ENCODE measurements at regions not wholly inside any gene's neighbourhood (a gene's known extent, or its start where the extent isn't known, plus 50 kb on each side); places are given as distances from the start of the nearest gene placed in this dataset.

DNA sequence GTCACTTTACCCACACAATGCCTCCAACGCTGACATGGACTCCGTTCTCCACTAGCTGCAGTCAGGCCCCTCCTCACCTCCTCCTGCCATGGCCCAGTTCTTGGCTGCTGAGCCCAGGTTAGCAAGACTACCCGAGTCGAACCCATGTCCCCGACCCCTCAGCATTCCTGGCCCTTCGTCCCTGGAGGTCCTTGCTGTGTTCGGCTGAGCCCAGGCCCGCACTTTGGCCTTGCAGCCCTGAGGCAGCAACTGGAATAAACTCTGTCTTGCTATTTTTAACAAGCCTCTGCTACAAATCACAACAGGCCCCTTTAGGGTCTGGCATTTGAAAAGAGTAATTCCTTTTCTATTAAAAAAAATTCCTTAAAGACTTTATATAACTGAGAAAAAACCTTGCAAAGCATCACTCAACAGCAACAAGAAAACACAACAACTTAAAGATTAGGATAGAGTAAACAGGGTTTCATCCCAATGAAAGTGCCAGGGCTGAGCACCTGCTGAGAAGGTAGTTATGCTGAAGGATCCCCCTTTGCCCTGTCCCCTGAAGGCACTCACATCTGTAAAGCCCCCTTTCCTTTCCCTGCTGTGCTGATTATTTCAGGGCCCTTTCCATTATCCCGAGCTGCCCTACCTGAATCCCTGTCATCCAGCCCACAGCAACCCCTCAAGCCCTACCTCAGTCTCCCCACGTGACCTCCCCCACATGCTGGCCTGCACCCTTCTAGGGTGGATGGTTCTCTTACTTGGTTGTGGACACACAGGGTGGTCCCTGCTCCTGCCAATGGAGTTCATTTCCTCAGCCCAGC lies 120.0 kb upstream of the SNTG2 start:
- no peak for DNase-seq (ENCODE audit: low spot score)

DNA sequence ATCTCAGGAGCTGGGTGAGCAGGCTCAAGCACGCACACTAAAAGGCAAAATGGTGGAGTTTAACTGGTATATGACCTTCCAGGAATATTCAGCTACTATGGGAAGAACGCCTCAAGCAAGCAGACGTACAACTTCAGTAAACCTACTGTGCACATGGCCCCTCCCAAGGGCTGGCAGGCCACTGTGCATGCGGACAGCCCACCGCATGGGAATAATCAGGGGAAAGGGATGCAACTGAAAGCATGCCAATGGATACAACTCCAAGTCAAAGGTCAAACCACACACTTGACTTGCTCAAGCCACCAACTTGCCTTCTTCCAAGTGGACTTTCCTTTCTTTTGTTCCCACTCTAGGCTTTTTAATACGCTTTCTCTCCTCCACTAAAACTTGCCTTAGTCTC lies 121.6 kb upstream of the SNTG2 start:
- no peak for DNase-seq (ENCODE audit: low spot score)

DNA sequence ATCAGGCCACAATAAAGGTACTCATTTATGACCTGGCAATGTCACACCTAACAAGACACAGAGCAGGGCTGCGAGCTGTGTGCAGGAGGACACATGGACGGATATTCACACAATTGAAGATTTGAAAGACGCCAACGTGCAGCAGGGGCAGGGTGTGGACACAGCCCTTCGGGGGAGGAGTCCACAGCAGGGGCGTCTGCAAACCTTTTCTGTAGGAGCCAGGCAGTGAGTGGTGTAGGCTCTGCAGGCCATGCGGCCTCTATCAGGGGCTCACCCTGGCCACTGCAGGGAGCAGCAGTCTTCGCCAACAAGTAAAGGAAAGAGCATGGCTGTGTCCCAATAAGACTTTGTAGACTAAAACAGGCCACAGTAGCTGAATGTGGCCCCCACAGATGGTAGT lies 125.7 kb upstream of the SNTG2 start:
- DNase-seq (ENCODE audit: low spot score), result no peak

DNA sequence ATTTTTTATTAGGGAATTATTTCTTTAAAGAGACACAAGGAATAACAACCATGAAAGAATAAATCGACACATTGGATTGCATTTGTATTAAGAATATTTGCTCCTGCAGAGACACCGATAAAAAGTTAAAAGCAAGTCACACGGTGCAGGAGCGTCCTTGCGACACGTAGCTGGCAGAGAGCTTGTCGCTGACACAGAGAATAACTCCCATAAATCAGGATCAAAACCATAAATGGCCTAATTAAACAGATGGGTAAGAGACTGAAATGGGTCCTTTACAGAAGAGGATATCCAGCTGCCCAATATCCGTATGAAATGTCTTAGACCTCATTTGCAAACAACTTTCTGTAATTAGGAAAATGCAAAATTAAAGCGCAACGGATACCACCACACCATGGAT lies 126.1 kb upstream of the SNTG2 start:
- DNase-seq (ENCODE audit: low spot score), result no peak

DNA sequence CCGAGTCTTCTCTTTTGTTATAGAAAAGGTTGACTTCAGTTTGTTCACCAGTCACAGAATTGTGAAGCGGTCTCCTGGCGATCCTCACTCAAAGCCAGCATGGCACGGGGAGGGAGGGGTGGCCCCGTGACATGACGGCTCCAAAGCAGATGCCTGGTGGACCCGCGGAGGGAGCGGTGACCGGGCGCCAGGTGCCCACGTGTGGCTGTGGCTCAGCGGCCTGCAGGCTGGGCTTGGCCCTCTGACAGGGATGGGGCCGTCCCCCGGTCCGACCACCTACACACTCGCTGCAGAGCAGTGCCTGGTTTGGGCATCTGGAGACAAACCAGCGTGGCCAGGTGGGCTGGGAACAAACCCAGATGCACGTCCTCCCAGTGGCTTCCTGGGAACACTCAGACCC lies 129.1 kb upstream of the SNTG2 start:
- DNase-seq (ENCODE audit: low spot score), result no peak

DNA sequence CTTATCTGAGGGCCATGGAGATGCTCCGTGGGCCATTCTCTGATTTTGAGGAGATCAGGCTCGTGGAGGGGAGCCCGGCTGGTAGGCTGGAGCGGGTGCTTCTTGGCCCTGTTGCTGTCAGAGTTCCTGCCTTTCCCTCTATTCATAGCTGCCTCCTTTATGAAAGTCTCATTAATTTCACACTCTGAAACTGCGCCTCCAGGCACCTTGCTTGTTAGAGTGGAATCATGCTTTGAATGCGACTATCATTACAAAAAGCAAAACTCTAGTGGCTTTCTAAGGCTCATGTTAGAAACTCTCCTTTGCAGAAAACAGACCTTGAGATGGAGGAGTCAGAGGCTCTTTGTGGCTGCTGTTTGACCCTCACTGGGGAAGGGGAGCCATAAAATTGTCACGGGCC lies 131.0 kb upstream of the SNTG2 start:
- no peak for DNase-seq (ENCODE audit: low spot score)

DNA sequence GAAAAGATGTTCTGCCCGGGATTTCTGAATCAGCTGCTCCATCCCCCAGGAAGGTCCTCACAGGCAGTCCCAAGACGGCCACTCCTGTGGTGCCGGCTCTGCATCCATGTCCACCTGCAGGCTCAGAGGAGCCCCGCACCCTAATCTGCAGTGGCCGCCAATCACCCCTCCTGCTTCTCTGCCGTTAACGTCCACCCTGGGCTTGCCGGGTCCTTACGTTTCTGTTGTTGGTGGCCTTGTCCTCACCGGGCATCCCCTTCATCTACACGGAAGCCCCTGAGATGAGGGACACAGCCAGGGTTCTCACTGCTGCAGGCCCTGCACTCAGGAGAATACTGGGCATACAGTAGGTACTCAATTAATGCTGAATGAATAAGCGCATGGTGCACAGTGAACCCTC lies 131.5 kb upstream of the SNTG2 start:
- no peak for DNase-seq (ENCODE audit: low spot score)

DNA sequence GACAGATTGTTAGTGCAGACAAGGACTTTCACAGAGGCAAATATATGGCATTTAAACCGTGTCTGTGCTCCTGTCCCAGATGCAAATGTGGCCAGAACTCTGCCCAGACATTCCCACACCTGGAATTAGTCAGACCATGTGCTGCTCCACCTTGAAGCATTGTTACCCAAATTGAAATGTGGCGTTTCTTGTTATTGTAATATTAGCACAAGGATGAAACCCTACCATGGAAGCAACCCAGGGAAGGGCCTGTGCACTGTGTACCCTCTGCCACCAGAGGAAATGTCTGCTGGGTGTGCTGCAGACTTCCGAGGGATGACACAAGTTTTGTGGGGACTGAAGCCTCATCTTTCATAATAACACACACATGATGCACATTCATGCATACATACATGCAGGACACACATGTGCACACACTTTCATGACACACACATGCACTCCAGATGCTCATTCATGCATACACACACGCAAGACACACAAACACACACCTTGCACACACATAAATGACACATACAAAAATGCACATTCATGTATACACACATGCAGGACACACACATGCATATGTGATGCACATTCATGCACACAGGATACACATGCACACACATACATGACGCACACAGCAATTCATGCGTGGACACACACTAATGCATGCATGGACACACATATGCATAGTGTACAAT lies 133.2 kb upstream of the SNTG2 start:
- DNase-seq (ENCODE audit: low spot score), result no peak

DNA sequence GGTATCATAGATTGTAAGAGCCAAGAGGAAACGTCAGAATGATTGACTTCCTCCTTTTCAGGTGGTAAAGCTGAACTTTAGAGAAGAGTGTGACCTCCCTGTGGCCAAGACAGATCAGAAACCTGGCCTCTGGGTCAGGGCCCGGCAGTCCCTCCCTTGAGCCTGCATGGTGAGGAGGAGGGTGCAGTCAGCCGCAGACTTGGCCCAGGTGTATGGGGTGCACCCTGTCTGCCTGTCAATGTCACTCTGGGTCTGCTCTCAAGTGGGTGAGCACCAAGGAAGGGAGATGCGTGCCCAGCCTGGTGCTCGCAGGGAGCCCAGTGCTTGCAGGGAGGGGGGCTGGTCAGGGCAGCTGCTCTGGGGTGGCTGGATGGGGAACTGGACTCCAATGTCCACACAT lies 134.4 kb upstream of the SNTG2 start:
- DNase-seq (ENCODE audit: low spot score), result no peak

DNA sequence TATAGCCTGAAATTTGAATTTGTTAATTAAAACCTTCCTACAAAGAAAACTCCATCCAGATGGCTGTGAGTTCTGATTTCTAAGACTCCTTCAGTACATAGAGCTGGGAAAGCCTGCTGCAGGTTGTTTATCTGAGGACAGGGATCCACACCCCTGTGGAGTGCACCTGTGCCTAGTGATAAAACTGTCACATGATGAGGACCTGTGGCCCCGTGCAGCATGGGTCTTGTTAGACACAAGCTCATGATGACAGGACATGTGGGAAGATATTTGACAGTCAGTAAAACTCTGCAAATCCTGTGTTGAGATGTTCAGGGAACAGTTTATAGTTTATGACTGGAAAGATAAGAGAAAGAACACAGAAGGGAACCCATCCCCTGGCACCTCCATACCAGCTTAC lies 133.2 kb upstream of the TMEM18 start:
- DNase-seq (ENCODE audit: low spot score), result no peak

DNA sequence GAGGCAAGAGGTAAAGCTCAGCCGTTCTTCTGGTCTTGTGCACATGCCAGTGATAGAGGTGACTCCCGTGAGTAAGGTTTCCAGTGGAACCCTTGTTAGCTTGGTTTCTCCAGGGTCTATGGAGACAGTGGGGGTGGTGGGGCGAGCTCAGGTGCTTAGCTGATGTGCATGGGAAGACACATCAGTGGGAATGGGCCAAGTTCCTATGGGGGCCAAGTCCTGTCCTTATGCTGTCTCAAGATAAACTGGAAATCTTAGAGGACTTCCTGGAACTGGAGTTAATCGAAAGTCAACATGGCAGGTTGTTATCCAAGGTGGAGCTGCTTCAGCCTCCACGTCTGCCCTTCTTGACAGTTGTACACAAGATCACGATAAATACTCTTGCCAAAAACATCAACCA lies 130.1 kb upstream of the TMEM18 start:
- no peak for DNase-seq (ENCODE audit: low spot score)

DNA sequence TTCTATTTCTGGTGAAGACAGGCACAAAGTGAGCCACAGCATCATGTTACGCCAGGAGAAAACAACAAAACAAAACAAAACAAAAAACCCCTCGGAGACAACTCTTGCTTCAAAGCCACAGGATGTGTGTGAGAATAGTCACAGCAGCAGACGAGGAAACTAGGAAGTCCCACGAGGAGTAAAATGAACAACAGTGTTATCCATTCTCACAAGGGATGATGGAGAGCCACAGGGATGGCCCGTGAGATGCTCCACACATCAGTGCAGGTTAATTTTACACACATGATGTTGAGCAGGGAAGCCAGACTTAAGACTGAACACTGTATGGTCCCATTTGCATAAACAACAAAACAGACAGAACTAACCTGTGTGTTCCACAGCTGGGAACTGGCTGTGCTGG lies 128.5 kb upstream of the TMEM18 start:
- no peak for DNase-seq (ENCODE audit: low spot score)

DNA sequence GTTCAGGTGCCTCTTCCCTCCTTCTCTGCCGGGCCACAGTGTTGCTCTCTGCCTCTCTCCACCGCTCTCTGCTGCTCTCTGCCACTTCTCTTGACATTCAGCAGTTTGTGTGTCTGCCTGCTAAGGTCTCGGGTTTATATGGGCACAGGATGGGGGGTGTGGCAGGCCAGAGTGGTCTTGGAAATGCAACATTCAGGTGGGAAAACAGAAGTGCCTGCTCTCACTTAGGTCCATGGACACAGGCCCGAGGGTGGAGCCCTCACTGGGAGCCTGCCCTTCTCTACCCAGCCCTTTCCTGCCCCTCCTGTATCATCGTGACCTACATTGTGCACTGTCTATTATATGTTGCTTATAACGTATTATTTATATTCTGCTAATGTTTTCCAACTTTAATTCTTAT lies 120.8 kb upstream of the TMEM18 start:
- DNase-seq (ENCODE audit: low spot score), result no peak

DNA sequence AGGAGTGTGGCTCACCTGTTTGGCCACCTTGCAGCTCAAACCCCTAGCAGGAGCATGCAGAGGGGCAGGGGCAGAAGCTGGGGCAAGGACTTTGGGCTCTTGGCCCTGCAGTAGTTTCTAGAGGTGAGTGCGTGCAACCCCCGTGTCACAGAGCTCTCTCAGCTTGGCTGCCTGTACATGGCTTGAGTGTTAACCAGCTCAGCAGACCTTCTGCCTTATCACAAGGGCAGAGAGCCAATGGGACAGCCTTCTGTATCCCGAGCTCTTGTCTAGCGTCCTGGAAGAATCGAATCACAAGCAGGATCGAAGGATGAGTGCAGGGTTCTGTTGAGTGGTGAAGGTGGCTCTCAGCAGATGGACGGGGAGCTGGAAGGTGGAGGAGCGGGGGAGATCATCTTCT lies 120.3 kb upstream of the TMEM18 start:
- no peak for DNase-seq (ENCODE audit: low spot score)

DNA sequence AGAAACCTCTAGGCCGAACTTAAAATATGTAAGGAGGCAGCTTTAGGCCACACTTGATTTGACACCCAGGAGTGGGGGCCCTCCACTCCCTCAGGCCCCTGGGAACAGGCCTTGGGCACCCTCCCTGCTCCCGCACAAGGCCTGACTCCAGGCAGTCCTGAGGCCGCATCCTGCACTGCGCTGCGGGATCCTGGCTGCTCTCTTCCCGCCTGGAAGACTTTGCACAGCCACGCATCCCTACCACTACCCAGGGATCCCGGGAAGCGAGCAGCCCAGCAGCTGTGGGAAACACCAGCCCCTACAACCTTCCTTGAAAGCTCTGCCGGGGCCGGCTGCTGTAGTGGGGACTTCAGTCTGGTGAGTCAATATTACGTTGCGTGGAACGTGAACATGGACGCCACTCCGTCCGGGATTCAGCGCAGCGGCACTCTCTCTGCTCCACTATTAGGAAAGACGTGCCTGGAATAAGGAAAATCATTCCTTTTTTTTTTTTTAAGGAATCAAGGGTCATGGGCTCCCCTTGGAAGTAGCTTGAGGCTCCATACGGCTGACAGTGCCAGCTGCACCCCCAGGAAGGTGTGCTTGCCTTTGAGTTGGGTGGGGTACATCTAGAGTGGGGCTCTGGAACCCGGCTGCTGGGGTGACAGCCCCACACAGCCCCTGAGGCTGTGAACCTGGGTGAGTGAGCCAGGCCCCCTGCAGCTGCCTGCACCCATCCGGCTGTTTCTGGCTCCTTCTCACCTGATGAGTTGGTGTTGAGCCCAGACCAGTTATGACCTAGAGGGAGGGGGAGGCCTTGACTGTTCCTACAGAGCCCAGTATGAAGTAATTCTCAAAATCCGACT lies 119.2 kb upstream of the TMEM18 start:
- DNase-seq (ENCODE audit: low spot score), result no peak

DNA sequence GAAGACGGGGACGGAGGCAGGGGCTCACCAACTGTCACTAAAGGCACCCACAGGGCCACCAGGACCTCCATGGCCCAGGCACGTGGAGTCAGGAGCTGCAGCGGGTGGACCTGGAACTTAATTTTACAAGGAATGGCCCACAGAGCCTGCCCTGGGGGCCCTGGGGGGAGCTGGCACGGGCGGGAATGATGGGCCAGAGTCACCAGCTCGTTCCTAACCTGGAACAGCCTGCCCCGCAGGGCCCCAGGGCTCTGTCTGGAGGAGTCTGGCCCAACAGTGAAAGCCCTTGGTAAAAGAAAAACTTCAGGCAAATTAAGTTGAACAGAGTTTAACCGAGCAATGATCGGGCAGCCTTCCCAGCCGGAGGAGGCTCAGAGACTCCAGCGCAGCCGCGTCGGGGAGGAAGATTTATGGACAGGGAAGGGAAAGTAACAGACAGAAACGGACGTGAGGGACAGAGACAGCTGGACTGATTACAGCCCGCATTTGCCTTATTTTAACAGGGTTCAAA lies 118.4 kb upstream of the TMEM18 start:
- DNase-seq (ENCODE audit: low spot score), result no peak

DNA sequence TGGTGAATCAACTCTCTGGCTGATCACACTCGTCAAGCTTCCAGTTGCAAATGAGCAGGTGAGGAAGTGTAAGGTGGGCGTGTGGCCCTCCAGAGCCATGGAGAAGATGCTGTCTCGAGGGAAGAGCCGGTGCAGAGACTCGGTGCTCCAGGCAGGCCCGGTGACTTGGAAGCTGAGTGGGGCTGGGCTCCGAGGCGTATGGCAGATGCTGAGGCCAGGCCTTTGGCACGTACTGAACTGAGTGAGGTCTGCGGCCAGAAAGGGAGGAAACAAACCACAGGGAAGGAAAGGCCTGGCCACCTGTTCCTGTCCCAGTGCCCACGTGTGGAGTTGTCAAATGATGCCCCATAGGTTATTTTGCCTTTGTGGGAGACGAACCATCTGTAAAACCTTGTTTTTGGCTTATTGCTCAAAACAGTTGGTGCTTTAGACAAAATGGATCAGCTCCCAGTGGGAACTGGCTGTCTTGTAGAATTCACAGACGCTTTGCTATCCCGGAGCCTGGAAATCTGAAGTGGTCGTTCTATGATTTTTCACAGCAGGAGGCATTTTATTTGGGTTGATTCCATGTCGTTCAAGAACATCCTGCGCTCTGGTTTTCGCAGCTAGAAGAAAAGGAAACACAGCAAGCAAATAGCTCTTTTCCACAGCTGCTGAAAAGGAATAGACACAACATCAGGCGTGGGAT lies 117.5 kb upstream of the TMEM18 start:
- no peak for DNase-seq (ENCODE audit: low spot score)

DNA sequence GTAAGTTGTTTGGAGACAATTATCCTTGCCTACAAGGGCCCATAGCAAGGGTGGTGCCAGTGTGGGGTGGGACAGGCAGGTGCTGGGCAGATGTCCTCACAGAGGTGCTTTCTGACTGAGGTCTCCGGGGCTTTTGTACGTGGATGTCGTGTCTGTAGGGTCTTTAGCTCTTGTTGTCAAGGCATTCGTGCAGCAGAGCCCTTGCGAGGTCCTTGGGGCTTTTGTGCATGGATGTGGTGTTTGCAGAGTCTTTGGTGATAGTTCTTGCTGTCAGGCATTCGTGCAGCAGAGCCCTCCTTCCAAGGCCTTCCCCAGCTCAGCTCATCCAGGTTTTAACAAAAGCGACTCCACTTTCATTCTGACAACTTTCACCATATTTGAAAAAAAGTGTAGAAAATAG lies 116.0 kb upstream of the TMEM18 start:
- DNase-seq (ENCODE audit: low spot score), result no peak

DNA sequence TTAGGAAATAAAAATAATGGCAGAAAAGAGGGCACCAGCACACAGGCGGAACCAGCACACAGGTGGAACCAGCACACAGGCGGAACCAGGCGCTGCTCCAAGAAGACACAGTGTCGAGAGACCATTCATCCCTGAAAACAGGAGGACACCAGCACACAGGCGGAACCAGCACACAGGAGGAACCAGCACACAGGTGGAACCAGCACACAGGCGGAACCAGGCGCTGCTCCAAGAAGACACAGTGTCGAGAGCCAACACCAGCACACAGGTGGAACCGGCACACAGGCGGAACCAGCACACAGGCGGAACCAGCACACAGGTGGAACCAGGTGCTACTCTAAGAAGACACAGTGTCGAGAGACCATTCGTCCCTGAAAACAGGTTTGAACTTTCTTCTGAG lies 115.5 kb upstream of the TMEM18 start:
- no peak for DNase-seq (ENCODE audit: low spot score)

DNA sequence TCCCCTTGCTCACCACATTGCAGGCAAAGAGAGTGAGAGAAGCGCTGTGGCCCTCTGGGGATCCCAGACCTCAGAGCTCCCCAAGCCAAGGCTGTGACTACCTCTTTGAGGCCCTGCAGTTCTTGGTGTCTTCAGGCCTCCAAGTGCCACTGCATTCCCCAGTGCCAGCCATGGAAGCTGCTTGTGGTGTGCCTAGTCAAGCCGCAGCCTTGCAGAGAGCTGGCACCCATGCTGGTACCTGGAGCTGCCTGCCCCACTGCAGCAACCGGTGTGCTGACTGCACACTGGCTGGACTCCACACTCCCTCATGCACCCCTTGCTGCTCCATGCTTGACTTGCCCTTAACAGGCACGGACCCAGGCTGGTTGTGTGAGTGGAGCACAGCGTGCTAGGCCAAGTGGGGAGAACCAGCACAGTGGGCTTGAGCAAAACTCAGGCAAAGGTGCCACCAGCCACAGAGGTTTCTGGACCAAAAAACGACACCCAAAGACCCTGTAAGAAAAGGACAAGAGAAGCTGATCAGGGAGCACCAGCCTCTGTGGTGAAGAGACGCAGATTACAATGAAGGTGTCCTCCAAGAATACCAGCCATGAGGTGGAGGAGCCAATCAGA lies 113.5 kb upstream of the TMEM18 start:
- no peak for DNase-seq (ENCODE audit: low spot score)

DNA sequence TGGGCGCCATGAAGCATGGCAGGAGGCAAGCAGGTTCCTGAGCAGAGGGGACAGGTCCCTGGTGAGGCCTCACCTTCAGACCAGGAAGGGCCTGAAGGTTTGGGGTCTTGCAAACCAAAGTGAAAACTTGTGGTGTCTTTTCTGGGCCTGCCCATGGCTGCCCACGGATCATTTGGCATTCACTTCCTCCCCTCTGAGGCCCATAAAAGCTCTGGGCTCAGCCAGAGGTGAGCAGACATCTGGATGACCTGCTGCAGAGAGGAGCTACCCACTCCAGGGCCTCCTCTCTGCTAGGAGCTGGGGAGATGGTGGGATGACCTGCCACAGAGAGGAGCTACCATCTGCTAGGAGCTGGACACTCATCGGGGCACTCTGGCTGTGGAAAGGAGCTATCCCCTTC lies 112.9 kb upstream of the TMEM18 start:
- DNase-seq (ENCODE audit: low spot score), result no peak

DNA sequence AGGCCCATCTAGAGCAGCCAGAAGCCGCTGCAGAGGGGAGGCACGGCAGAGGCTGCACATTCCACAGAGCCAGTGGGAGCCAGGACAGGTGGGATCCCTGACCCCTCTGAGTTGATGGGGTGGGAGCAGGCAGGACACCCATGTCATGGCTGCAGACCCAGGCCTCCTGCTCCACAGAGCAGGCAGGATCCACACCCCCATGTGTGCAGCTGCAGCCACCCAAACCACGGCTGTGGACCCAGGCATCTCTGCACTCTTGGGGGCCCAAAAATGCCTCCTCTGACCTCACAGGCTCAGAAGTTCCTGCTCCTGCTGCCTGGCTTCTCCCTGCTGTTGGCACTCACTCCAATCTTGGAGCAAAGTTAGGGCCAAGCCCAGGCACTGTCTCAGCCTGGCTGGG lies 112.3 kb upstream of the TMEM18 start:
- no peak for DNase-seq (ENCODE audit: low spot score)
